ENCODE measurements at regions not wholly inside any gene's neighbourhood (a gene's known extent, or its start where the extent isn't known, plus 50 kb on each side); places are given as distances from the start of the nearest gene placed in this dataset.
"Not testable (repeated sequence)": the region's sequence is repeated elsewhere in the genome, so short reads cannot be mapped to it uniquely, and the experiment has no call there.

GRCh38 chr15:53196242-53196641, 406.1 kb upstream of the ONECUT1 start:
- Mint-ChIP-seq H3K9me3 (no peaks in the 10 kb centered on the region), H3K27me3 (ENCODE audit: low read depth) (peaks cover 60% of the 10 kb centered on the region), H3K4me1 (peaks cover 6% of the 10 kb centered on the region), H3K36me3 (ENCODE audit: low read depth) (no peaks in the 10 kb centered on the region), H3K27ac (no peak overlapping the region), H3K4me3 (no peak overlapping the region)
- TF ChIP-seq, protein P1, sequence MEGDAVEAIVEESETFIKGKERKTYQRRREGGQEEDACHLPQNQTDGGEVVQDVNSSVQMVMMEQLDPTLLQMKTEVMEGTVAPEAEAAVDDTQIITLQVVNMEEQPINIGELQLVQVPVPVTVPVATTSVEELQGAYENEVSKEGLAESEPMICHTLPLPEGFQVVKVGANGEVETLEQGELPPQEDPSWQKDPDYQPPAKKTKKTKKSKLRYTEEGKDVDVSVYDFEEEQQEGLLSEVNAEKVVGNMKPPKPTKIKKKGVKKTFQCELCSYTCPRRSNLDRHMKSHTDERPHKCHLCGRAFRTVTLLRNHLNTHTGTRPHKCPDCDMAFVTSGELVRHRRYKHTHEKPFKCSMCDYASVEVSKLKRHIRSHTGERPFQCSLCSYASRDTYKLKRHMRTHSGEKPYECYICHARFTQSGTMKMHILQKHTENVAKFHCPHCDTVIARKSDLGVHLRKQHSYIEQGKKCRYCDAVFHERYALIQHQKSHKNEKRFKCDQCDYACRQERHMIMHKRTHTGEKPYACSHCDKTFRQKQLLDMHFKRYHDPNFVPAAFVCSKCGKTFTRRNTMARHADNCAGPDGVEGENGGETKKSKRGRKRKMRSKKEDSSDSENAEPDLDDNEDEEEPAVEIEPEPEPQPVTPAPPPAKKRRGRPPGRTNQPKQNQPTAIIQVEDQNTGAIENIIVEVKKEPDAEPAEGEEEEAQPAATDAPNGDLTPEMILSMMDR (IDR thresholded peaks at IDR 0.05; ENCODE audit: unreplicated experiment in 3 of 3) = no peak

GRCh38 chr15:53193149-53193548, 403.0 kb upstream of the ONECUT1 start:
- H3K27ac Mint-ChIP-seq = no peak overlapping the region
- no peaks in the 10 kb centered on the region for H3K9me3 Mint-ChIP-seq
- H3K36me3 Mint-ChIP-seq (ENCODE audit: low read depth) = no peaks in the 10 kb centered on the region
- peaks cover 6% of the 10 kb centered on the region for H3K4me1 Mint-ChIP-seq
- H3K4me3 Mint-ChIP-seq = no peak overlapping the region
- peaks cover 40% of the 10 kb centered on the region for H3K27me3 Mint-ChIP-seq (ENCODE audit: low read depth)
- TF ChIP-seq, protein P1 (IDR thresholded peaks at IDR 0.05; ENCODE audit: unreplicated experiment in 3 of 3) = no peak

DNA sequence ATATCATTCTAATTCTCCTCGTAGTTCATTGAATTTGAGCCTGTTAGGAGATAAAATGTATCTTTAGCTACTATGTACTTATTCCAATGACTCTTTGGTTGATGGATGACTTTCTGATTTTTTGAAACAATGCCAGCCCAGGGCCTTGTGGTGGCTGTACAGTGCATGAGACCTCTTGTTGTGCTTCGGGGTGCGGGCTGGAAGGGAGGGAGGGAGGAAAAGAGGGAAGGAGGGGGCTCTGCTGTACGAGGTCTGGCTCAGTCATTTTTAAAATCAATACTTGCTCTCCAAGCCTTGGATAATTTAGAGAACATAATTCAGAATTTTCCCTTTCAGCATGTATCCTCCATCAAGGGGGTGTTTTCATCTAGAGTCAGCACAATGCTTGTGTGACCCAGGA, 399.7 kb upstream of the ONECUT1 start:
- H3K27ac Mint-ChIP-seq = no peak overlapping the region
- H3K9me3 Mint-ChIP-seq = peaks cover 15% of the 10 kb centered on the region
- TF ChIP-seq, protein P1 (IDR thresholded peaks at IDR 0.05; ENCODE audit: unreplicated experiment in 3 of 3) = no peak
- no peaks in the 10 kb centered on the region for H3K36me3 Mint-ChIP-seq (ENCODE audit: low read depth)
- H3K4me1 Mint-ChIP-seq = no peaks in the 10 kb centered on the region
- H3K27me3 Mint-ChIP-seq (ENCODE audit: low read depth) = peaks cover 10% of the 10 kb centered on the region
- H3K4me3 Mint-ChIP-seq = no peak overlapping the region

GRCh38 chr15:53183449-53183848, 393.3 kb upstream of the ONECUT1 start:
- peaks cover 20% of the 10 kb centered on the region for H3K9me3 Mint-ChIP-seq
- not testable (repeated sequence) for H3K27ac Mint-ChIP-seq; H3K27me3 Mint-ChIP-seq (ENCODE audit: low read depth); H3K4me3 Mint-ChIP-seq; H3K36me3 Mint-ChIP-seq (ENCODE audit: low read depth); H3K4me1 Mint-ChIP-seq

- Mint-ChIP-seq H3K9me3 (no peaks in the 10 kb centered on the region), H3K4me1 (no peaks in the 10 kb centered on the region), H3K4me3 (no peak overlapping the region), H3K27ac (no peak overlapping the region), H3K27me3 (ENCODE audit: low read depth) (peaks cover 5% of the 10 kb centered on the region), H3K36me3 (ENCODE audit: low read depth) (no peaks in the 10 kb centered on the region)
- TF ChIP-seq, protein P1 (IDR thresholded peaks at IDR 0.05; ENCODE audit: unreplicated experiment in 3 of 3) = no peak
Observed at GRCh38 chr15:53171571-53171970, 381.4 kb upstream of the ONECUT1 start.

DNA sequence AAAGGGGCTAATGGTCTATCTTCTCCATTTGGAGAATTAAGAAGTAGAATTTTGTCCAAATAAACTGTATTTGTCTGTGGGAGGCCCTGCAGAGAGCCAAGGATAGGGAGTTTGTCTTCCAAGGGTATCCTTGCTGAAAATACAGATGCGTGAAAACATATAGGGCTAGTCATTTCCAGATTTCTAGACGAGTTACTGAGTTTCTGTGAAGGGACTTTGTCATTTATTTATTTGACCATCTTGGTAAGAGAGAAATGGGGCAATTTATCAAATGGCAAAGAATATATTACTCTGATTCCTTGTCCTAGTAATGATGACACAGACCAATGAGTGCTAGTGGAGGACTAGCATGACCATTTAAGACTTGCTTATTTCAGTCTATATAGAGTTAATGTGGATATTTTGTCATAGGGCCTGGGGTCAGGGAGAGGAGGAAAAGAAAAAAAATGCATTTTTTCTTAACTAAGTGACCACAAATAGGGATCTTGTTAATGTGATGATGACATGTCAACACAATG, 376.6 kb upstream of the ONECUT1 start:
- no peaks in the 10 kb centered on the region for H3K36me3 Mint-ChIP-seq (ENCODE audit: low read depth)

More for the DNA sequence above, 376.6 kb upstream of the ONECUT1 start:
- no peaks in the 10 kb centered on the region for H3K4me1 Mint-ChIP-seq
- H3K4me3 Mint-ChIP-seq = no peak overlapping the region
- no peaks in the 10 kb centered on the region for H3K27me3 Mint-ChIP-seq (ENCODE audit: low read depth)
- H3K9me3 Mint-ChIP-seq = no peaks in the 10 kb centered on the region
- TF ChIP-seq, protein P1 (IDR thresholded peaks at IDR 0.05; ENCODE audit: unreplicated experiment in 3 of 3) = no peak
- H3K27ac Mint-ChIP-seq = no peak overlapping the region

Data from nephron (organoid).